Neural crest cell (in vitro differentiated cells): ENCODE measurements at regions not wholly inside any gene's neighbourhood (a gene's known extent, or its start where the extent isn't known, plus 50 kb on each side); places are given as distances from the start of the nearest gene placed in this dataset.
"Not testable (repeated sequence)": the region's sequence is repeated elsewhere in the genome, so short reads cannot be mapped to it uniquely, and the experiment has no call there.

Experiments used
- DNase-seq: peaks from one replicate; pipeline ENCODE4 v3.0.0; 2021; ENCODE audit warnings: low read depth, mixed read lengths, low spot score
- H3K27ac Mint-ChIP-seq: one replicate; pipeline ENCODE4 v1.8.0; 2021; ENCODE audit warnings: mild to moderate bottlenecking, mixed read lengths; ENCODE audit not compliant: unreplicated experiment
- H3K27me3 Mint-ChIP-seq: 2 replicates; pipeline ENCODE4 v1.8.0; 2021; ENCODE audit warnings: low read depth, mild to moderate bottlenecking, mixed read lengths
- H3K36me3 Mint-ChIP-seq: 2 replicates; pipeline ENCODE4 v1.8.0; 2021; ENCODE audit warnings: low read depth, mild to moderate bottlenecking, mixed read lengths
- H3K4me1 Mint-ChIP-seq: 2 replicates; pipeline ENCODE4 v1.8.0; 2021; ENCODE audit warnings: mixed read lengths
- H3K4me3 Mint-ChIP-seq: one replicate; pipeline ENCODE4 v1.8.0; 2021; ENCODE audit warnings: mild to moderate bottlenecking, mixed read lengths
- H3K9me3 Mint-ChIP-seq: 2 replicates; pipeline ENCODE4 v1.8.0; 2021; ENCODE audit warnings: mixed read lengths
- CTCF ChIP-seq: fragments of 200-600 bp; sonication (generic); conservative IDR thresholded peaks from 2 replicates; pipeline ENCODE4 v1.5.0; 2021; ENCODE audit warnings: antibody characterized with exemption, mild to moderate bottlenecking

GRCh38 chr12:72178871-72179270 lies 93.3 kb upstream of the TRHDE start:
- no peaks in the 10 kb centered on the region for H3K27me3 Mint-ChIP-seq
- no peak overlapping the region for H3K4me3 Mint-ChIP-seq
- no peaks in the 10 kb centered on the region for H3K36me3 Mint-ChIP-seq
- TF ChIP-seq CTCF, result no peak
- no peaks in the 10 kb centered on the region for H3K9me3 Mint-ChIP-seq
- no peak for DNase-seq
- no peaks in the 10 kb centered on the region for H3K4me1 Mint-ChIP-seq
- no peak overlapping the region for H3K27ac Mint-ChIP-seq

- TF ChIP-seq CTCF, result no peak
- Mint-ChIP-seq H3K4me1 (no peaks in the 10 kb centered on the region), H3K9me3 (no peaks in the 10 kb centered on the region), H3K27ac (no peak overlapping the region), H3K27me3 (no peaks in the 10 kb centered on the region), H3K4me3 (no peak overlapping the region), H3K36me3 (no peaks in the 10 kb centered on the region)
- no peak for DNase-seq
Observed at GRCh38 chr12:72179841-72180240, 92.3 kb upstream of the TRHDE start.

GRCh38 chr12:72184971-72185533 lies 87.1 kb upstream of the TRHDE start:
- not testable (repeated sequence) for H3K4me3 Mint-ChIP-seq, H3K9me3 Mint-ChIP-seq, H3K36me3 Mint-ChIP-seq, H3K4me1 Mint-ChIP-seq, H3K27ac Mint-ChIP-seq, H3K27me3 Mint-ChIP-seq, DNase-seq

GRCh38 chr12:72189266-72189665 lies 82.9 kb upstream of the TRHDE start:
- no peak overlapping the region for H3K4me3 Mint-ChIP-seq
- H3K27me3 Mint-ChIP-seq, result no peaks in the 10 kb centered on the region
- H3K4me1 Mint-ChIP-seq, result no peaks in the 10 kb centered on the region
- no peak overlapping the region for H3K27ac Mint-ChIP-seq
- H3K9me3 Mint-ChIP-seq, result peaks cover 2% of the 10 kb centered on the region
- TF ChIP-seq CTCF, result no peak
- no peak for DNase-seq
- H3K36me3 Mint-ChIP-seq, result no peaks in the 10 kb centered on the region

GRCh38 chr12:72191761-72192160 lies 80.4 kb upstream of the TRHDE start:
- H3K9me3 Mint-ChIP-seq, result peaks cover 5% of the 10 kb centered on the region

GRCh38 chr12:72197790-72198189 lies 74.4 kb upstream of the TRHDE start:
- no peak overlapping the region for H3K4me3 Mint-ChIP-seq
- peaks cover 4% of the 10 kb centered on the region for H3K9me3 Mint-ChIP-seq
- no peak overlapping the region for H3K27ac Mint-ChIP-seq
- H3K4me1 Mint-ChIP-seq, result no peaks in the 10 kb centered on the region
- H3K27me3 Mint-ChIP-seq, result no peaks in the 10 kb centered on the region
- H3K36me3 Mint-ChIP-seq, result no peaks in the 10 kb centered on the region
- no peak for DNase-seq
- TF ChIP-seq CTCF, result no peak

More at GRCh38 chr12:72191761-72192160, 80.4 kb upstream of the TRHDE start:
- no peaks in the 10 kb centered on the region for H3K4me1 Mint-ChIP-seq
- no peak for DNase-seq
- no peak overlapping the region for H3K4me3 Mint-ChIP-seq
- no peaks in the 10 kb centered on the region for H3K36me3 Mint-ChIP-seq
- no peaks in the 10 kb centered on the region for H3K27me3 Mint-ChIP-seq
- H3K27ac Mint-ChIP-seq, result no peak overlapping the region
- TF ChIP-seq CTCF, result no peak
